Tibial nerve (tissue), 4 donors: ENCODE measurements at regions not wholly inside any gene's neighbourhood (a gene's known extent, or its start where the extent isn't known, plus 50 kb on each side); places are given as distances from the start of the nearest gene placed in this dataset.

ENCODE experiments used
- DNase-seq, 2 donors: peaks; one replicate each; pipeline ENCODE4 v3.0.0-alpha.2; 2019; ENCODE audit warnings: low spot score in 2 of 2
- H3K27ac ChIP-seq, 4 donors: fragments of 200-600 bp; sonication (generic) in 3 of 4; one replicate each; pipeline ENCODE4 v1.5.1; 2017 to 2019; ENCODE audit warnings: mild to moderate bottlenecking in 1 of 4
- H3K27me3 ChIP-seq, 2 donors: fragments of 200-600 bp; sonication (generic) in 1 of 2; one replicate each; pipeline versions ENCODE4 v1.5.1 to v1.6.0; 2017 to 2019
- H3K36me3 ChIP-seq, 3 donors: fragments of 200-600 bp; sonication (generic); one replicate each; pipeline ENCODE4 v1.5.1; 2018 to 2019
- H3K4me1 ChIP-seq, 4 donors: fragments of 200-600 bp; sonication (generic) in 3 of 4; one replicate each; pipeline ENCODE4 v1.5.1; 2017 to 2019
- H3K4me3 ChIP-seq, 4 donors: fragments of 200-600 bp; sonication (generic) in 3 of 4; one replicate each; pipeline ENCODE4 v1.5.1; 2017 to 2019; ENCODE audit warnings: mild to moderate bottlenecking in 1 of 4, moderate library complexity in 1 of 4
- H3K9me3 ChIP-seq, 4 donors: fragments of 200-600 bp; sonication (generic) in 3 of 4; one replicate each; pipeline ENCODE4 v1.5.1; 2017 to 2019
- EP300 ChIP-seq, 2 donors: sonication (generic); formaldehyde crosslinking; IDR thresholded peaks; one replicate each; pipeline ENCODE4 v1.6.1; 2017; ENCODE audit warnings: antibody characterized with exemption in 2 of 2, mild to moderate bottlenecking in 1 of 2
- POLR2A ChIP-seq, 2 donors: fragments of 450-650 bp; IDR thresholded peaks; one replicate each; pipeline ENCODE4 v1.6.1; 2017; ENCODE audit warnings: antibody characterized with exemption in 2 of 2, mild to moderate bottlenecking in 2 of 2, moderate library complexity in 2 of 2
- WGBS, 2 donors: methylation state at CpG; one replicate each; pipeline ENCODE4 v1.1.5; 2018; 5-methylcytosine and 5-hydroxymethylcytosine counted together
- TF ChIP-seq, protein P1 (sequence below), 5 experiments: fragments of 200-600 bp in 3 of 5; fragments of 450-650 bp in 2 of 5; sonication (generic) in 3 of 5; IDR thresholded peaks; one replicate each; pipeline ENCODE4 v1.5.1; 2016 to 2019; ENCODE audit warnings: antibody characterized with exemption in 5 of 5, mild to moderate bottlenecking in 3 of 5, moderate library complexity in 2 of 5

DNA sequence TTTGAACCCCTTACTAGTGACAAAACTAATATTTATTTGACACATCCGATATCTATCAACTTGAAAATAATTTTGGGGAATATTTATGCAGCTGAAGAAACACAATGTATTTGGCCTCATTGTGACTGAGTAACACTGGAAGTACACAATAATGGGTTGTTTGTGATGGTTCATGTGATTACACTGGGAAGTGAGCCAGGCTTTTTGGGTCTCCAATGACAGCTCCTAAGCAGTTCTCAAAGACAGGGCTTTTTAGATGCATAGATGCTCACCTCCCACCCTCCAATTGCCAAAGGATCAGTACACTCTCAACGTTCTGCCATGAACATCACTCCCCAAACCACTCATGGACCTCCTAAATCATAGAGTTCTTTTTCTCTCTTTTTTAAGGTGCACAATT, 170.0 kb downstream of the SLC24A2 start:
- TF ChIP-seq, protein P1, sequence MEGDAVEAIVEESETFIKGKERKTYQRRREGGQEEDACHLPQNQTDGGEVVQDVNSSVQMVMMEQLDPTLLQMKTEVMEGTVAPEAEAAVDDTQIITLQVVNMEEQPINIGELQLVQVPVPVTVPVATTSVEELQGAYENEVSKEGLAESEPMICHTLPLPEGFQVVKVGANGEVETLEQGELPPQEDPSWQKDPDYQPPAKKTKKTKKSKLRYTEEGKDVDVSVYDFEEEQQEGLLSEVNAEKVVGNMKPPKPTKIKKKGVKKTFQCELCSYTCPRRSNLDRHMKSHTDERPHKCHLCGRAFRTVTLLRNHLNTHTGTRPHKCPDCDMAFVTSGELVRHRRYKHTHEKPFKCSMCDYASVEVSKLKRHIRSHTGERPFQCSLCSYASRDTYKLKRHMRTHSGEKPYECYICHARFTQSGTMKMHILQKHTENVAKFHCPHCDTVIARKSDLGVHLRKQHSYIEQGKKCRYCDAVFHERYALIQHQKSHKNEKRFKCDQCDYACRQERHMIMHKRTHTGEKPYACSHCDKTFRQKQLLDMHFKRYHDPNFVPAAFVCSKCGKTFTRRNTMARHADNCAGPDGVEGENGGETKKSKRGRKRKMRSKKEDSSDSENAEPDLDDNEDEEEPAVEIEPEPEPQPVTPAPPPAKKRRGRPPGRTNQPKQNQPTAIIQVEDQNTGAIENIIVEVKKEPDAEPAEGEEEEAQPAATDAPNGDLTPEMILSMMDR (IDR thresholded peaks at IDR 0.05) = no peak
- TF ChIP-seq EP300 (IDR thresholded peaks at IDR 0.05) (no peak), POLR2A (IDR thresholded peaks at IDR 0.05) (no peak)
- Histone ChIP-seq H3K4me1 (no peaks in the 10 kb centered on the region), H3K4me3 (no peak overlapping the region), H3K27me3 (no peaks in the 10 kb centered on the region), H3K9me3 (no peaks in the 10 kb centered on the region), H3K36me3 (no peaks in the 10 kb centered on the region), H3K27ac (no peak overlapping the region)
- DNase-seq = no peak
- WGBS, 2 donors = 18 to 20% methylated on average over 2 of the region's 2 CpGs

DNA sequence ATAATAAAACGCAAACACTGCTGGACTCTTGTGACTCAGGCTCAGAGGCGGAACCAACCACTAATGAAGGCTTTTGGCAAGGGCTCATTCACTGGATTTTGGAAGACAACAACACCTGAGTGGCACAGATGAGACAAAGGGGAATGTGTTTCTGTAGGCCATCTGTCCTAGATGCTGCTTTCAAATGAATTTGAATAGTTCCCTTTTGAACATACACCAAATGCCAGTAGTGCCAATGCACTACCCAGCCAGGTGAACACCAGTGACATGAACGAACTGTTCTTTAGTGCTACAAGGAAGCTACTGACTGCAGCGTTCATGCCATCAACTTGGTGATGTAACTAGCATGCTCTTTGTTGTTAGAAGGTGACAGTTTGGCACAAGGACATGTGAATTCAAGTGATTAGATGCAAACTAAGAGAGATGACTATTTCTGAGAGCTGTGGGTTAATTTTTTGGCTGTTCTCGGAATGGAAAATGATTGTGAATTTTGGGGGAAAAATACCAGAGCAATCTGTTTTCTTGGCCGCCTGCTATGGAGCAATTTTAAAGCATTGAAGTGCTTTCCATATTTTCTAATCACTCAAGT, 173.7 kb downstream of the SLC24A2 start:
- Histone ChIP-seq H3K27ac (no peak overlapping the region), H3K4me3 (no peak overlapping the region), H3K36me3 (no peaks in the 10 kb centered on the region), H3K4me1 (no peaks in the 10 kb centered on the region), H3K27me3 (no peaks in the 10 kb centered on the region), H3K9me3 (no peaks in the 10 kb centered on the region)
- no peak for DNase-seq
- TF ChIP-seq EP300 (IDR thresholded peaks at IDR 0.05) = no peak
- TF ChIP-seq POLR2A (IDR thresholded peaks at IDR 0.05) = no peak
- TF ChIP-seq, protein P1 (IDR thresholded peaks at IDR 0.05) = no peak
- 80 to 84% methylated on average over 6 of the region's 6 CpGs for WGBS, 2 donors

DNA sequence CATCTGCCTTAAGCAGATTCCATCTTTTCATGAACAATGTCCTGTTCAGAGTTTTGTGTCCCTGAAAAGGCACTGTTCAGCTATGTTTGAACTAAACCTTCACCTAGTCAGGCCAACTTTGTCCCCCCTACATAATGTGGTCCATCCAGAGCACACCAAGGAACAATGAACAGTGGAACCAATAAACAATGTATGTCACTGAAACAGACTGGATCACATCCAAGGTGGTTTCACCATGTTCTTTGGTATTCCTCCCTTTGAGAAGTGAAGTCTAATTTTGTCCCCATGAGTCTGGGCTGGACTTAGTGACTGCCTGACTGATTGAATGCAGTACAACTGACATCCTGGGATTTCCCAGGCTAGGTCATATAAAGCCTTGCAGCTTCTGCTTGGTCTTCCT, 174.5 kb downstream of the SLC24A2 start:
- no peaks in the 10 kb centered on the region for H3K4me1 ChIP-seq
- H3K9me3 ChIP-seq = no peaks in the 10 kb centered on the region
- H3K4me3 ChIP-seq = no peak overlapping the region
- H3K36me3 ChIP-seq = no peaks in the 10 kb centered on the region
- no peak overlapping the region for H3K27ac ChIP-seq
- DNase-seq = no peak
- H3K27me3 ChIP-seq = no peaks in the 10 kb centered on the region
- TF ChIP-seq, protein P1 (IDR thresholded peaks at IDR 0.05) = no peak
- TF ChIP-seq POLR2A (IDR thresholded peaks at IDR 0.05) (no peak), EP300 (IDR thresholded peaks at IDR 0.05) (no peak)

GRCh38 chr9:19600538-19600937, 188.3 kb downstream of the SLC24A2 start:
- Histone ChIP-seq H3K9me3 (no peaks in the 10 kb centered on the region), H3K4me3 (no peak overlapping the region), H3K27me3 (no peaks in the 10 kb centered on the region), H3K36me3 (no peaks in the 10 kb centered on the region), H3K4me1 (no peaks in the 10 kb centered on the region), H3K27ac (no peak overlapping the region)
- WGBS, 2 donors = 79 to 93% methylated on average over 2 of the region's 2 CpGs
- no peak for DNase-seq
- TF ChIP-seq, protein P1 (IDR thresholded peaks at IDR 0.05) = no peak
- TF ChIP-seq EP300 (IDR thresholded peaks at IDR 0.05) = no peak

GRCh38 chr9:19598722-19599121, 189.9 kb downstream of the ACER2 start:
- WGBS, 2 donors = 77 to 82% methylated on average over 2 of the region's 2 CpGs
- H3K4me3 ChIP-seq = no peak overlapping the region
- no peaks in the 10 kb centered on the region for H3K36me3 ChIP-seq
- DNase-seq = no peak
- no peak overlapping the region for H3K27ac ChIP-seq
- H3K4me1 ChIP-seq = no peaks in the 10 kb centered on the region
- no peaks in the 10 kb centered on the region for H3K27me3 ChIP-seq
- TF ChIP-seq POLR2A (IDR thresholded peaks at IDR 0.05) = no peak
- no peak for TF ChIP-seq EP300 (IDR thresholded peaks at IDR 0.05)
- TF ChIP-seq, protein P1 (IDR thresholded peaks at IDR 0.05) = no peak
- H3K9me3 ChIP-seq = no peaks in the 10 kb centered on the region
